GM23338 (cell line): ENCODE measurements at regions not wholly inside any gene's neighbourhood (a gene's known extent, or its start where the extent isn't known, plus 50 kb on each side); places are given as distances from the start of the nearest gene placed in this dataset.

Experiments
- ATAC-seq: fragments of 200-7000 bp; cut with Tn5 transposase; 3 replicates; pipeline ENCODE4 v1.9.1; 2020
- DNase-seq: peaks from one replicate; pipeline ENCODE4 v3.0.0-alpha.2; 2015; ENCODE audit warnings: low spot score
- H2AFZ ChIP-seq: fragments of 200-600 bp; sonication (generic); 2 replicates; pipeline ENCODE4 v1.8.0; 2016; ENCODE audit warnings: antibody characterized with exemption, mild to moderate bottlenecking, moderate library complexity
- H3F3A ChIP-seq: fragments of 200-600 bp; sonication (generic); replicated peaks from 2 replicates; pipeline ENCODE4 v1.8.0; 2017; ENCODE audit warnings: antibody characterized with exemption, mixed run types, low read depth
- H3K27ac ChIP-seq: fragments of 200-600 bp; sonication (generic); 2 replicates; pipeline ENCODE4 v1.6.1; 2016; ENCODE audit warnings: low read depth
- H3K27me3 ChIP-seq: fragments of 200-600 bp; sonication (generic); 2 replicates; pipeline ENCODE4 v1.8.0; 2016; ENCODE audit warnings: mild to moderate bottlenecking, mixed run types, moderate library complexity; ENCODE audit not compliant: insufficient read depth
- H3K36me3 ChIP-seq: fragments of 200-600 bp; sonication (generic); 2 replicates; pipeline ENCODE4 v1.8.0; 2016; ENCODE audit warnings: mild to moderate bottlenecking; ENCODE audit not compliant: insufficient read depth
- H3K4me1 ChIP-seq: fragments of 200-600 bp; sonication (generic); 2 replicates; pipeline ENCODE4 v1.8.0; 2016; ENCODE audit warnings: mild to moderate bottlenecking, moderate library complexity; ENCODE audit not compliant: insufficient read depth
- H3K4me2 ChIP-seq: fragments of 200-600 bp; sonication (generic); 2 replicates; pipeline ENCODE4 v1.7.1; 2017; ENCODE audit warnings: mixed run types
- H3K4me3 ChIP-seq: fragments of 200-600 bp; sonication (generic); 2 replicates; pipeline ENCODE4 v1.6.1; 2016; ENCODE audit warnings: mixed run types
- H3K79me2 ChIP-seq: fragments of 200-600 bp; sonication (generic); replicated peaks from 2 replicates; pipeline ENCODE4 v1.8.0; 2017; ENCODE audit warnings: mild to moderate bottlenecking; ENCODE audit not compliant: insufficient read depth
- H3K9me2 ChIP-seq: fragments of 200-600 bp; sonication (generic); 2 replicates; pipeline ENCODE4 v1.8.0; 2017; ENCODE audit not compliant: insufficient read depth
- H4K20me1 ChIP-seq: fragments of 200-600 bp; sonication (generic); replicated peaks from 2 replicates; pipeline ENCODE4 v1.8.0; 2017; ENCODE audit warnings: mild to moderate bottlenecking; ENCODE audit not compliant: insufficient read depth
- H3K27ac Mint-ChIP-seq: 2 replicates; pipeline ENCODE4 v1.8.0; 2020; ENCODE audit warnings: inconsistent platforms, mild to moderate bottlenecking, moderate library complexity, mixed read lengths
- H3K27me3 Mint-ChIP-seq: 3 replicates; pipeline ENCODE4 v1.8.0; 2022; ENCODE audit warnings: low read depth, mild to moderate bottlenecking, moderate library complexity, mixed read lengths, inconsistent platforms; ENCODE audit not compliant: insufficient read depth, poor library complexity
- H3K36me3 Mint-ChIP-seq: 3 replicates; pipeline ENCODE4 v1.8.0; 2021; ENCODE audit warnings: low read depth, mild to moderate bottlenecking, inconsistent platforms, moderate library complexity, mixed read lengths
- H3K4me1 Mint-ChIP-seq: 3 replicates; pipeline ENCODE4 v1.8.0; 2020; ENCODE audit warnings: mild to moderate bottlenecking, inconsistent platforms, mixed read lengths
- H3K4me3 Mint-ChIP-seq: 3 replicates; pipeline ENCODE4 v1.8.0; 2021; ENCODE audit warnings: moderate library complexity, mild to moderate bottlenecking, inconsistent platforms, mixed read lengths
- H3K9me3 Mint-ChIP-seq: 3 replicates; pipeline ENCODE4 v1.8.0; 2020; ENCODE audit warnings: moderate library complexity, mild to moderate bottlenecking, inconsistent platforms, mixed read lengths
- CREB1 ChIP-seq: fragments of 250-450 bp; sonication (Bioruptor Pico); IDR thresholded peaks from 2 replicates; pipeline ENCODE4 v1.5.0; 2020; ENCODE audit warnings: low read depth, mild to moderate bottlenecking, moderate library complexity
- EZH2 ChIP-seq: fragments of 200-600 bp; sonication (generic); IDR thresholded peaks from one replicate; pipeline ENCODE4 v1.8.0; 2017; ENCODE audit warnings: antibody characterized with exemption, mild to moderate bottlenecking, low read depth; ENCODE audit not compliant: unreplicated experiment
- EZH2phosphoT487 ChIP-seq: fragments of 200-600 bp; sonication (generic); IDR thresholded peaks from one replicate; pipeline ENCODE4 v1.8.1; 2018; ENCODE audit warnings: antibody characterized with exemption; ENCODE audit not compliant: unreplicated experiment
- JUNB ChIP-seq: IDR thresholded peaks from one replicate; pipeline ENCODE4 v1.6.1; 2016; ENCODE audit warnings: antibody characterized with exemption; ENCODE audit not compliant: unreplicated experiment
- STAT1 ChIP-seq: IDR thresholded peaks from one replicate; pipeline ENCODE4 v1.6.1; 2016; ENCODE audit warnings: antibody characterized with exemption; ENCODE audit not compliant: unreplicated experiment
- ZNF114 ChIP-seq: fragments of 250-450 bp; sonication (Bioruptor Pico); IDR thresholded peaks from 2 replicates; pipeline ENCODE4 v1.5.0; 2020; ENCODE audit warnings: mild to moderate bottlenecking, moderate library complexity
- ZNF331 ChIP-seq: fragments of 250-450 bp; sonication (Bioruptor Pico); IDR thresholded peaks from 2 replicates; pipeline ENCODE4 v1.5.0; 2020; ENCODE audit warnings: low read depth, mild to moderate bottlenecking, moderate library complexity
- TF ChIP-seq, protein P1 (sequence below): IDR thresholded peaks from 2 replicates; pipeline ENCODE4 v1.6.1; 2016; ENCODE audit warnings: antibody characterized with exemption
- TF ChIP-seq, protein P2 (sequence below): IDR thresholded peaks from one replicate; pipeline ENCODE4 v1.6.1; 2018; ENCODE audit warnings: antibody characterized with exemption; ENCODE audit not compliant: unreplicated experiment
- TF ChIP-seq, protein P3 (sequence below): fragments of 250-450 bp; sonication (Bioruptor Pico); IDR thresholded peaks from 2 replicates; pipeline ENCODE4 v1.5.0; 2020; ENCODE audit warnings: mild to moderate bottlenecking, moderate library complexity
- TF ChIP-seq, protein P4 (sequence below), 2 experiments: fragments of 200-600 bp in 1 of 2; sonication (generic) in 1 of 2; conservative IDR thresholded peaks; 2 replicates each; pipeline versions ENCODE4 v1.5.1 to v1.6.1; 2016 to 2017; ENCODE audit warnings: antibody characterized with exemption in 2 of 2, low read depth in 2 of 2, mild to moderate bottlenecking in 2 of 2, moderate library complexity in 1 of 2

DNA sequence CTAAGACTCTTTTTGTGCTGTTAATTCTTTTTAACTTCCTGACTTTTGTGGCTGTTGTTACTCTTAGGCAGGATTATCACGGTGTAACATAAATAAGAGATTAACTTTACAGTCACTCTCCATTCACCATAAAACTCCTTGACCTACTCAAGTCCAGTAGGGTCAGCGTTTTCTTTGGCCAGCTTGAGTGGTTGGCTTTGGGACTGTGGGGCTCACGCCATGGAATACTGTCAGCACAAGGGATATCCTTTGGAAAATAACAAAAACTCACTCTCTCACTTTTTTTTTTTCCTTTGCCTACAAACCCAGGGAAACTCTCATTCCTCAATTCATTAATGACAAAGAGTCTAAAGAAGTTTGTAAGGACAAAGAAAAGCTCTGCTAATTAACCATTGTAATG lies 89.4 kb upstream of the TLL1 start:
- H3K36me3 Mint-ChIP-seq: no peaks in the 10 kb centered on the region
- H3K79me2 ChIP-seq: no peaks in the 10 kb centered on the region
- no peaks in the 10 kb centered on the region for H3K36me3 ChIP-seq
- no peak for DNase-seq
- peak overlapping the region; percentile 70 for H3K4me2 ChIP-seq
- no peak overlapping the region for H3K4me3 Mint-ChIP-seq
- no peaks in the 10 kb centered on the region for H3K27me3 Mint-ChIP-seq
- no peaks in the 10 kb centered on the region for H3K27me3 ChIP-seq
- no peak overlapping the region for H3K4me3 ChIP-seq
- peak; percentile 39; the same call in 1 of the 3 replicates for ATAC-seq
- peaks cover 10% of the 10 kb centered on the region for H3K4me1 ChIP-seq
- peak overlapping the region; percentile 64; the same call in 1 of the 2 replicates for H2AFZ ChIP-seq
- no peaks in the 10 kb centered on the region for H3F3A ChIP-seq
- no peak overlapping the region for H3K27ac Mint-ChIP-seq
- H3K27ac ChIP-seq: peak overlapping the region; percentile 42; the same call in 1 of the 2 replicates
- H3K4me1 Mint-ChIP-seq: peaks cover 7% of the 10 kb centered on the region
- H4K20me1 ChIP-seq: no peaks in the 10 kb centered on the region
- no peak for TF ChIP-seq STAT1
- TF ChIP-seq JUNB: no peak
- TF ChIP-seq, protein P1, sequence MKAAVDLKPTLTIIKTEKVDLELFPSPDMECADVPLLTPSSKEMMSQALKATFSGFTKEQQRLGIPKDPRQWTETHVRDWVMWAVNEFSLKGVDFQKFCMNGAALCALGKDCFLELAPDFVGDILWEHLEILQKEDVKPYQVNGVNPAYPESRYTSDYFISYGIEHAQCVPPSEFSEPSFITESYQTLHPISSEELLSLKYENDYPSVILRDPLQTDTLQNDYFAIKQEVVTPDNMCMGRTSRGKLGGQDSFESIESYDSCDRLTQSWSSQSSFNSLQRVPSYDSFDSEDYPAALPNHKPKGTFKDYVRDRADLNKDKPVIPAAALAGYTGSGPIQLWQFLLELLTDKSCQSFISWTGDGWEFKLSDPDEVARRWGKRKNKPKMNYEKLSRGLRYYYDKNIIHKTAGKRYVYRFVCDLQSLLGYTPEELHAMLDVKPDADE: no peak
- TF ChIP-seq, protein P2, sequence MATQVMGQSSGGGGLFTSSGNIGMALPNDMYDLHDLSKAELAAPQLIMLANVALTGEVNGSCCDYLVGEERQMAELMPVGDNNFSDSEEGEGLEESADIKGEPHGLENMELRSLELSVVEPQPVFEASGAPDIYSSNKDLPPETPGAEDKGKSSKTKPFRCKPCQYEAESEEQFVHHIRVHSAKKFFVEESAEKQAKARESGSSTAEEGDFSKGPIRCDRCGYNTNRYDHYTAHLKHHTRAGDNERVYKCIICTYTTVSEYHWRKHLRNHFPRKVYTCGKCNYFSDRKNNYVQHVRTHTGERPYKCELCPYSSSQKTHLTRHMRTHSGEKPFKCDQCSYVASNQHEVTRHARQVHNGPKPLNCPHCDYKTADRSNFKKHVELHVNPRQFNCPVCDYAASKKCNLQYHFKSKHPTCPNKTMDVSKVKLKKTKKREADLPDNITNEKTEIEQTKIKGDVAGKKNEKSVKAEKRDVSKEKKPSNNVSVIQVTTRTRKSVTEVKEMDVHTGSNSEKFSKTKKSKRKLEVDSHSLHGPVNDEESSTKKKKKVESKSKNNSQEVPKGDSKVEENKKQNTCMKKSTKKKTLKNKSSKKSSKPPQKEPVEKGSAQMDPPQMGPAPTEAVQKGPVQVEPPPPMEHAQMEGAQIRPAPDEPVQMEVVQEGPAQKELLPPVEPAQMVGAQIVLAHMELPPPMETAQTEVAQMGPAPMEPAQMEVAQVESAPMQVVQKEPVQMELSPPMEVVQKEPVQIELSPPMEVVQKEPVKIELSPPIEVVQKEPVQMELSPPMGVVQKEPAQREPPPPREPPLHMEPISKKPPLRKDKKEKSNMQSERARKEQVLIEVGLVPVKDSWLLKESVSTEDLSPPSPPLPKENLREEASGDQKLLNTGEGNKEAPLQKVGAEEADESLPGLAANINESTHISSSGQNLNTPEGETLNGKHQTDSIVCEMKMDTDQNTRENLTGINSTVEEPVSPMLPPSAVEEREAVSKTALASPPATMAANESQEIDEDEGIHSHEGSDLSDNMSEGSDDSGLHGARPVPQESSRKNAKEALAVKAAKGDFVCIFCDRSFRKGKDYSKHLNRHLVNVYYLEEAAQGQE: no peak
- TF ChIP-seq EZH2phosphoT487: no peak
- TF ChIP-seq, protein P3, sequence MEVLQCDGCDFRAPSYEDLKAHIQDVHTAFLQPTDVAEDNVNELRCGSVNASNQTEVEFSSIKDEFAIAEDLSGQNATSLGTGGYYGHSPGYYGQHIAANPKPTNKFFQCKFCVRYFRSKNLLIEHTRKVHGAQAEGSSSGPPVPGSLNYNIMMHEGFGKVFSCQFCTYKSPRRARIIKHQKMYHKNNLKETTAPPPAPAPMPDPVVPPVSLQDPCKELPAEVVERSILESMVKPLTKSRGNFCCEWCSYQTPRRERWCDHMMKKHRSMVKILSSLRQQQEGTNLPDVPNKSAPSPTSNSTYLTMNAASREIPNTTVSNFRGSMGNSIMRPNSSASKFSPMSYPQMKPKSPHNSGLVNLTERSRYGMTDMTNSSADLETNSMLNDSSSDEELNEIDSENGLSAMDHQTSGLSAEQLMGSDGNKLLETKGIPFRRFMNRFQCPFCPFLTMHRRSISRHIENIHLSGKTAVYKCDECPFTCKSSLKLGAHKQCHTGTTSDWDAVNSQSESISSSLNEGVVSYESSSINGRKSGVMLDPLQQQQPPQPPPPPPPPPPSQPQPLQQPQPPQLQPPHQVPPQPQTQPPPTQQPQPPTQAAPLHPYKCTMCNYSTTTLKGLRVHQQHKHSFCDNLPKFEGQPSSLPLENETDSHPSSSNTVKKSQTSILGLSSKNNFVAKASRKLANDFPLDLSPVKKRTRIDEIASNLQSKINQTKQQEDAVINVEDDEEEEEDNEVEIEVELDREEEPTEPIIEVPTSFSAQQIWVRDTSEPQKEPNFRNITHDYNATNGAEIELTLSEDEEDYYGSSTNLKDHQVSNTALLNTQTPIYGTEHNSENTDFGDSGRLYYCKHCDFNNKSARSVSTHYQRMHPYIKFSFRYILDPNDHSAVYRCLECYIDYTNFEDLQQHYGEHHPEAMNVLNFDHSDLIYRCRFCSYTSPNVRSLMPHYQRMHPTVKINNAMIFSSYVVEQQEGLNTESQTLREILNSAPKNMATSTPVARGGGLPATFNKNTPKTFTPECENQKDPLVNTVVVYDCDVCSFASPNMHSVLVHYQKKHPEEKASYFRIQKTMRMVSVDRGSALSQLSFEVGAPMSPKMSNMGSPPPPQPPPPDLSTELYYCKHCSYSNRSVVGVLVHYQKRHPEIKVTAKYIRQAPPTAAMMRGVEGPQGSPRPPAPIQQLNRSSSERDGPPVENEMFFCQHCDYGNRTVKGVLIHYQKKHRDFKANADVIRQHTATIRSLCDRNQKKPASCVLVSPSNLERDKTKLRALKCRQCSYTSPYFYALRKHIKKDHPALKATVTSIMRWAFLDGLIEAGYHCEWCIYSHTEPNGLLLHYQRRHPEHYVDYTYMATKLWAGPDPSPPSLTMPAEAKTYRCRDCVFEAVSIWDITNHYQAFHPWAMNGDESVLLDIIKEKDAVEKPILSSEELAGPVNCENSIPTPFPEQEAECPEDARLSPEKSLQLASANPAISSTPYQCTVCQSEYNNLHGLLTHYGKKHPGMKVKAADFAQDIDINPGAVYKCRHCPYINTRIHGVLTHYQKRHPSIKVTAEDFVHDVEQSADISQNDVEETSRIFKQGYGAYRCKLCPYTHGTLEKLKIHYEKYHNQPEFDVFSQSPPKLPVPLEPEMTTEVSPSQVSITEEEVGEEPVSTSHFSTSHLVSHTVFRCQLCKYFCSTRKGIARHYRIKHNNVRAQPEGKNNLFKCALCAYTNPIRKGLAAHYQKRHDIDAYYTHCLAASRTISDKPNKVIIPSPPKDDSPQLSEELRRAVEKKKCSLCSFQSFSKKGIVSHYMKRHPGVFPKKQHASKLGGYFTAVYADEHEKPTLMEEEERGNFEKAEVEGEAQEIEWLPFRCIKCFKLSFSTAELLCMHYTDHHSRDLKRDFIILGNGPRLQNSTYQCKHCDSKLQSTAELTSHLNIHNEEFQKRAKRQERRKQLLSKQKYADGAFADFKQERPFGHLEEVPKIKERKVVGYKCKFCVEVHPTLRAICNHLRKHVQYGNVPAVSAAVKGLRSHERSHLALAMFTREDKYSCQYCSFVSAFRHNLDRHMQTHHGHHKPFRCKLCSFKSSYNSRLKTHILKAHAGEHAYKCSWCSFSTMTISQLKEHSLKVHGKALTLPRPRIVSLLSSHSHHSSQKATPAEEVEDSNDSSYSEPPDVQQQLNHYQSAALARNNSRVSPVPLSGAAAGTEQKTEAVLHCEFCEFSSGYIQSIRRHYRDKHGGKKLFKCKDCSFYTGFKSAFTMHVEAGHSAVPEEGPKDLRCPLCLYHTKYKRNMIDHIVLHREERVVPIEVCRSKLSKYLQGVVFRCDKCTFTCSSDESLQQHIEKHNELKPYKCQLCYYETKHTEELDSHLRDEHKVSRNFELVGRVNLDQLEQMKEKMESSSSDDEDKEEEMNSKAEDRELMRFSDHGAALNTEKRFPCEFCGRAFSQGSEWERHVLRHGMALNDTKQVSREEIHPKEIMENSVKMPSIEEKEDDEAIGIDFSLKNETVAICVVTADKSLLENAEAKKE: no peak
- TF ChIP-seq CREB1 (CRISPR knock-in tag): no peak
- no peak for TF ChIP-seq ZNF114
- no peak for TF ChIP-seq EZH2
- TF ChIP-seq, protein P4, sequence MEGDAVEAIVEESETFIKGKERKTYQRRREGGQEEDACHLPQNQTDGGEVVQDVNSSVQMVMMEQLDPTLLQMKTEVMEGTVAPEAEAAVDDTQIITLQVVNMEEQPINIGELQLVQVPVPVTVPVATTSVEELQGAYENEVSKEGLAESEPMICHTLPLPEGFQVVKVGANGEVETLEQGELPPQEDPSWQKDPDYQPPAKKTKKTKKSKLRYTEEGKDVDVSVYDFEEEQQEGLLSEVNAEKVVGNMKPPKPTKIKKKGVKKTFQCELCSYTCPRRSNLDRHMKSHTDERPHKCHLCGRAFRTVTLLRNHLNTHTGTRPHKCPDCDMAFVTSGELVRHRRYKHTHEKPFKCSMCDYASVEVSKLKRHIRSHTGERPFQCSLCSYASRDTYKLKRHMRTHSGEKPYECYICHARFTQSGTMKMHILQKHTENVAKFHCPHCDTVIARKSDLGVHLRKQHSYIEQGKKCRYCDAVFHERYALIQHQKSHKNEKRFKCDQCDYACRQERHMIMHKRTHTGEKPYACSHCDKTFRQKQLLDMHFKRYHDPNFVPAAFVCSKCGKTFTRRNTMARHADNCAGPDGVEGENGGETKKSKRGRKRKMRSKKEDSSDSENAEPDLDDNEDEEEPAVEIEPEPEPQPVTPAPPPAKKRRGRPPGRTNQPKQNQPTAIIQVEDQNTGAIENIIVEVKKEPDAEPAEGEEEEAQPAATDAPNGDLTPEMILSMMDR (conservative IDR thresholded peaks at IDR 0.05; ENCODE audit: low read depth in 2 of 2): no peak
- no peak for TF ChIP-seq ZNF331 (CRISPR knock-in tag)
- H3K9me2 ChIP-seq: no peaks in the 10 kb centered on the region
- H3K9me3 Mint-ChIP-seq: no peaks in the 10 kb centered on the region
